Smooth muscle cell of the brain vasculature (primary cell): ENCODE measurements at regions not wholly inside any gene's neighbourhood (a gene's known extent, or its start where the extent isn't known, plus 50 kb on each side); places are given as distances from the start of the nearest gene placed in this dataset.

ENCODE experiments used
- DNase-seq: peaks from one replicate; pipeline ENCODE4 v3.0.0-alpha.2; 2012; ENCODE audit warnings: low read depth, low spot score

DNA sequence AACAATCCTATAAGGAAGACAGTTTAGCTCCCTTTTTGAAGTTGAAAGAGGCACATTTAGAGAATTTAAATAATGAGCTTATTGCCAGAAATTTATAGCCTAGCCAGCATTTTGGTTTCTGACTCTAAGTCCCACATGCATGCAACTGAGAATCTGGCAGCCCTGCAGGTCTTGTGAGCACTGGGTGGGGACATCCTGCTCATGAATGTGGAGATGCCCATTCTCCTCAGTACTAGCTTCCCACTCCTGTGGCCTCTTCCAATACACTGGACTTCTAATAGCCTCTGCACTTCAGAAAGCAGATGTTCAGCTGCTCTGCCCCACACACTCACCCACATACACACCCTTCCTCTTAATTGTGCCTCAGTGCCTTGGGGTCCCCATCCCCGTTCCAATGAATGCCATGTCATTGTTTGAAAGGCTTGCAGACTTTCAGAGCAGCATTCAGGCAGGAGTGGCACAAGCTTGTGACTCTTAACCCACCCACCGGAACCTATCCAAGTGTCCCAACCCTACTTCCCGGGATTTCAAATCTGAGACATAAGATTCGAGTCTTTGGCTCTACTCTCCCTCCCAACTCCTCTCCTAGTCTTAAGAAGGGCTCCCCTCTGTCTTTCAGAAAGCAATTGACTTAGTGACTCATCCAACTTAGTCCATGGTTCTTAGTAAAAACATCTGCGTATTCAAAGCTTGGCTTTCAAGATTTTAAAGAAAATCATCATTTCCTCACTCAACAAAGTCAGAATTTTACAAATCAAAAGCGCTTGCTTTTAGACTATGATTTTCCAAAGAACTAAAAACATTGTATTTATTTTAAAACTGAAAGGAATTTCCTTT lies 80.0 kb upstream of the FREM2 start:
- DNase-seq, result no peak

DNA sequence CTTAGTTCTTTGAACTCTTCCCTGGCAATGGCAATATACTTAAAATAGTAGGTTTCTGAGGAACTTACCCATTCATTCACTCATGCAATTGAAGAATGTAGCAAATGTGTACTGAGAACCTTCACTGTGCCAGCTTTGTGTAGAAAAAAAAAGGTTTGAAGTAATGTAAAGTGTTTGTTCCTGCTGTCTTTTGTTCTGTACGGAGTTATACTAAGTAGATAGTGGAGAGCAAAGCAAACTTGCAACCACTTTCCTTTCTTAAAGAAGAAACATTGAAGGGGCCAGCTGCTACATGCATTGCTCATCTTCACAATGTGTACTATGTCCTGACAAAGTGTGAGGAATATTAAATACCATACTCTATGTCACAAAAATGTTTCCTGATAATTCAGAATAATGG lies 68.9 kb upstream of the FREM2 start:
- no peak for DNase-seq

DNA sequence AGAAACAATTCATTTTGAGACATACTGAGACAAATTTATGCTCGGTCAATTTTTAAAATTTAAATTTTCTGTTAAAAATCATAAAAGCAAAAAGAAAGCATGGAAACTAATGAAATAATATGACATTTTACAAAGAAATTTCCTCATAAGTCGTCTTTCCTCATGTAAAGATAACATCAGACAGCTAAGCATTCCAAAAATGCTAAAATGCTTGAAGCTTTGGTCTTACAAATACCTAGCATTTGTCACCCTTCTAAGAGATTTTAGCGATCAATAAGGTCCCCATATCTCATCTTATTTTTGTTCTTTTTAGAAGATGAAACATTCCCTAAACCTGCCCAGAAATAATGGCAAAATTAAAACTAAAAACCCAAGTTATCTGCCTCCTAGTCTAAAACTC lies 68.5 kb upstream of the FREM2 start:
- no peak for DNase-seq

DNA sequence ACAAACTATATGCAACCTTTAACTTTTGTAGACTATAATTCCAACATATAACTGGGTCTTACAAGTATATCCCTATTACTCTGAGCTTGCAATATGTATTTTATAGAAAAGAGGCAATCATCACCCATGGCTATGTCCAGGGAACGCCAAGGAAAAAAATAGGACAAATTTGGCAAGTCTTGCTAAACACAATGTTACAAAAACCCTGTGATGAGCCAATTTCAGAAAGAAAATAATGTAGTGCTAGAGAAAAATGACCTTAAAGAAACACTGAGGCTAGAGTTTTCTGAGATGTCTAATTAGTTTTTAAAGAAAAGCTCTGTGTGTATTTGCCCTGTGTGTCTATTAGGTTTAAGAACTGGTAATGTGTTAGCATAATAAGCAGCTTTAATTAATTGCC lies 68.0 kb upstream of the FREM2 start:
- DNase-seq, result no peak

DNA sequence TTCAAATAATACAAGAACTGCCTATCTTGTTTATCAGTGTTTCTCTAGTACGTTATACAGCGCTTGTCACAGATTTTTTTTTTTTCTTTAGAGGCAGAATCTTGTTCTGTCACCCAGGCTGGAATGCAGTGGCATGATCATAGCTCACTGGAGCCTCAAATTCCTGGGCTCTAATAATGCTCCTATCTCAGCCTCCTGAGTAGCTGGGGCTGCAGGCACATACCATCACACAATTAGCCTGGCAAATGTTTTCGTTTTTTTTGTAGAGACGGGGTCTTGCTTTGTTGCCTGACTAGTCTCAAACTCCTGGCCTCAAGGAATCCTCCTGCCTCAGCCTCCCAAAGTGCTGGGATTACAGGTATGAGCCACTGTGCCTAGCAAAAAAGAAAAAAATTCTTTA lies 66.0 kb upstream of the FREM2 start:
- DNase-seq, result no peak

DNA sequence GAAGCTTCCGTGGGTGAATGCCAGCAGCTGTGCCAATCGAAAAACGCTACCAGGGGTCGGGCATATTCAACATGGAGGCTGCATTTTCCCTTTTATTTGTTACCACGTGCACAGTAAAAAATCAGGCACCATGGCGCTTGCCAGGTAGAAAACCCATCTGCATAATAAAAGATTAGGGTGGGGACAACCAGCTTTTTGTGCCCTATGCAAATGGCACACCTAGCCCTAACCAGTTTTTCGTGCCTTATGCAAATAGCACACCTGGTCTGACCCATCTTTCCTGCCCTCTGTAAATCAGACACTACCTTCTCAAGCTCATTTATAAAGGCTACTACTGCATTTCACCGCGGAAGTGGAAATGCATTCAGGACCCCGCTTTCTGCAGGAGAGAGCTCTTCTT lies 62.1 kb upstream of the FREM2 start:
- no peak for DNase-seq

DNA sequence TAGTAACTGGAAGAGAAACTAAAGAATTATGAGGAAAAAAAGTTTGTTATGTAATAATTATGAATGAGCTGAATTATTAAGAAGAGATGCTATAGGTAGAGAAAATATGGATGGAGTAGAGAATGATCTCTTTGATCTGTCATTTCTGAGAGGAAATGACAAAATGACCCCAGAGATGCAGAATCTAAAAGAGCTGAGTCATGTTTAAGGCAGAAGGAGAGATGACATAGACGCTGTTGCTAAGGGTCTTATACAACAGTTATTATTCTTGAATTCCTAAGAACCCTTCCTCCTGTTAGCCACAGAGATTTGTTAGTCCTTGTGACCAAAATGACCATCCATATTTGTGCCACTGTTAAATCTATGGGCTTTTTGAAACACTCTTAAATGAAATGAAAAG lies 58.3 kb upstream of the FREM2 start:
- DNase-seq, result no peak

DNA sequence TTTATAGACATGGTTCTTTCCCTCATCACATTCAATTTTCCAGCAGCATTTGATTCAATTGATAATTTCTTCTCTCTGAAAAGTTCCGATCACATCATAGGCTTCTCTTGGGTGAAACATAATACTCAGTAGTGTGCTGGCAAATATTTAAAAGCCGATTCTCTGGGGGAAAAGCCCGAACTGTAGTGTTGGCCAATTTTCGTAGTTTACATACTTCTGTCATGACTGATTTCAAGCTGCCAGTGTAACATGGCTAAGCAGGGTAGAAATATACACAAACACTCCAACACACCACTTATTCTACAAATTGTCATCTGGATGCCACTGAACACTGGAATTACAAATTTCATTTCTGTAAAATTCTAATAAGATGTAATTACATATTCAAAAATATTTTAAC lies 56.1 kb upstream of the FREM2 start:
- DNase-seq, result no peak

DNA sequence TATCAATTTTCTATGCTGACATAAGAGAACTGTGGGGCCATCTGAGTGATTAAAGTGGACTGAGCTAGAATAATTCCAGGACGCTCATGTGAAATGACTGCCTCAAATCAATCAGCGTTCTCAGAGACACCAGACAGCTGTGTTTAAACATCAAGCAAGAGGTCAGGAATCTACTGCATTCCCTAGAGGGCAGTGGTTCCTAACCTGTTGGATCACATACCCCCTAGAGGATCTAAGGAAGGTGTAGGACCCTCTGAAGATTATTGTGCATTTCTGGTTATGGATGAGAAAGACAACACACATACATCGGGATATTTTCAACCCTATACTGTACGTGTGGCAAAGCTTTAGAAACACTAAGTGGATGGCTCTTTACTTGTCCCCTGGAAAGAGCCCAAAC lies 51.8 kb upstream of the FREM2 start:
- no peak for DNase-seq

DNA sequence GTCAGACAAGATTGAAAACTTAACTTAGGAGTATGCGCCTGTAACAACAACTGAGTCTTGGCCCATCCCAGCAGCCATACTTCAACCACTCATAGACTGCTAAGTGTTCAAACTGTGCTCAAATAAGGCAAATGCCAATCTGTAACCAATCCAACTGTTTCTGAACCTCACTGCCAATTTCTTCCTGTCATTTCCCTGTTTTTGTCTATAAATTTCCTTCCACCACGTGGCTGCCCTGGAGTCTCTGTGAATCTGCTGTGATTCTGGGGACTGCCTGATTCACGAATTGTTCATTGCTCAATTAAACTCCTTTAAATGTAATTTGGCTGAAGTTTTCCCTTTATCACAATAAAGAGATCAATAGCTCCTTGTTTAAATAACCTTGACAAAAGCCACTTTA lies 50.8 kb upstream of the FREM2 start:
- DNase-seq, result no peak

DNA sequence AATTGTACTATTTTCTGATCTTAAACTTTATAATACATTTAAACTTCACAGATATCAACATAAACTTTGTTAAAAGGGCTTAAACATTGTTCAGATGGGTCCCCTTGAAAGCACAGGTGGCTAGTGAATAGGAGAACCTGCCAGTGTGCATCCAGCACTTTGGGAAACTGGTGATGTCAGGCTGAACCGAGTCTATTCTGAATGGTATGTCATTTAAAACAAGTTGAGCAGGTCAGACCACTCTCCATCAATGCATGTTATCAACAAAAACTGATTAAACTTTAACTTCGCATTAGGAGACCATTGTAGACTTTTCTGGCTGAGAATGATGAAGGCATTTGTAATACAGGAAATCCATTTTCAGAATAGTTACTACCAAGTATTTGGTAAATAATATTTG lies 50.1 kb upstream of the FREM2 start:
- no peak for DNase-seq
